ENCODE measurements at regions not wholly inside any gene's neighbourhood (a gene's known extent, or its start where the extent isn't known, plus 50 kb on each side); places are given as distances from the start of the nearest gene placed in this dataset.

DNA sequence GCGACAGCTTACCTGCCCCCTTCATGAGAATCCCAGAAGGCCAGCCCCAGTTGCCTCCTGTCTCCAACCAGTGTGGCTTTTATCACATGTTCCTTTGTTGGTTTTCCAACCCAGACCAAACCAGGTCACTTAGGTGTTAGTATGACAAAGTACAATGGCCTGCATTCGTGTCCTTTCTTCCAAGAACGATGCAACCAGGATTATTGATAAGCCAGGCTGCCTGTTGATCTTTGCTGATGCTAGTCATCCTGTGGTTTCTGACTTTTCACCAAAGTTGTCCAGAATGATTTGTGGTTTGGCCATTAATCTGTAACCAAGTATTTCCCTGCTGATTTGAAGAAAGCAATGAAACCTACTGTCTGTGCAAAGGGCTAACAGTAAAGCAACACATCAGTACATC lies 191.4 kb downstream of the CYLD start:
- no peak overlapping the region for H2AFZ ChIP-seq (ENCODE audit: low read depth)
- no peaks in the 10 kb centered on the region for H3K4me1 ChIP-seq (ENCODE audit: control insufficient read depth in 1 of 2, insufficient read depth in 2 of 2, low read depth in 1 of 2, low read length in 1 of 2)
- H3K27ac ChIP-seq (ENCODE audit: low read depth in 2 of 2, low read length in 1 of 2): no peak overlapping the region
- H4K20me1 ChIP-seq (ENCODE audit: insufficient read depth): no peaks in the 10 kb centered on the region
- H3K4me3 ChIP-seq (ENCODE audit: low read depth in 2 of 2, low read length in 1 of 2): no peak overlapping the region
- TF ChIP-seq RAD21 (IDR thresholded peaks at IDR 0.05; ENCODE audit: low read length): no peak
- no peak for TF ChIP-seq NRF1 (IDR thresholded peaks at IDR 0.05; ENCODE audit: low read depth, low read length)
- no peak for TF ChIP-seq JUND (IDR thresholded peaks at IDR 0.05)
- no peaks in the 10 kb centered on the region for H3K36me3 ChIP-seq (replicated peaks in 1 of 2; ENCODE audit: control insufficient read depth in 1 of 2, insufficient read depth in 2 of 2, low read length in 1 of 2)
- H3F3A ChIP-seq (replicated peaks; ENCODE audit: insufficient read depth): no peaks in the 10 kb centered on the region
- H3K27me3 ChIP-seq (ENCODE audit: insufficient read depth): no peaks in the 10 kb centered on the region
- no peaks in the 10 kb centered on the region for H3K79me2 ChIP-seq (ENCODE audit: insufficient read depth)
- no peaks in the 10 kb centered on the region for H3K9me3 ChIP-seq
- 7% methylated on average over 3 of the region's 3 CpGs for WGBS (ENCODE audit: low lambda C conversion rate)
- DNase-seq: no peak
- POLR2A ChIA-PET: no interaction called here
- H3K4me2 ChIP-seq: no peak overlapping the region
- CTCF ChIA-PET: no interaction called here
- no peaks in the 10 kb centered on the region for H3K9me2 ChIP-seq
- no peak overlapping the region for H3K9ac ChIP-seq

- no peaks in the 10 kb centered on the region for H3K27me3 ChIP-seq (ENCODE audit: insufficient read depth)
- TF ChIP-seq RCOR1 (IDR thresholded peaks at IDR 0.05; ENCODE audit: low read length) (no peak), NFIC (IDR thresholded peaks at IDR 0.05; ENCODE audit: borderline replicate concordance) (no peak), TAF1 (IDR thresholded peaks at IDR 0.05; ENCODE audit: borderline replicate concordance, low read depth, low read length) (no peak), YY1 (IDR thresholded peaks at IDR 0.05; ENCODE audit: low read depth) (no peak), PBX3 (IDR thresholded peaks at IDR 0.05) (no peak), RFX5 (IDR thresholded peaks at IDR 0.05; ENCODE audit: low read length) (no peak)
- TF ChIP-seq, protein P1, sequence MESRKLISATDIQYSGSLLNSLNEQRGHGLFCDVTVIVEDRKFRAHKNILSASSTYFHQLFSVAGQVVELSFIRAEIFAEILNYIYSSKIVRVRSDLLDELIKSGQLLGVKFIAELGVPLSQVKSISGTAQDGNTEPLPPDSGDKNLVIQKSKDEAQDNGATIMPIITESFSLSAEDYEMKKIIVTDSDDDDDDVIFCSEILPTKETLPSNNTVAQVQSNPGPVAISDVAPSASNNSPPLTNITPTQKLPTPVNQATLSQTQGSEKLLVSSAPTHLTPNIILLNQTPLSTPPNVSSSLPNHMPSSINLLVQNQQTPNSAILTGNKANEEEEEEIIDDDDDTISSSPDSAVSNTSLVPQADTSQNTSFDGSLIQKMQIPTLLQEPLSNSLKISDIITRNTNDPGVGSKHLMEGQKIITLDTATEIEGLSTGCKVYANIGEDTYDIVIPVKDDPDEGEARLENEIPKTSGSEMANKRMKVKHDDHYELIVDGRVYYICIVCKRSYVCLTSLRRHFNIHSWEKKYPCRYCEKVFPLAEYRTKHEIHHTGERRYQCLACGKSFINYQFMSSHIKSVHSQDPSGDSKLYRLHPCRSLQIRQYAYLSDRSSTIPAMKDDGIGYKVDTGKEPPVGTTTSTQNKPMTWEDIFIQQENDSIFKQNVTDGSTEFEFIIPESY (IDR thresholded peaks at IDR 0.05; ENCODE audit: borderline replicate concordance, low read depth): no peak
- H3K36me3 ChIP-seq (replicated peaks in 1 of 2; ENCODE audit: control insufficient read depth in 1 of 2, insufficient read depth in 2 of 2, low read length in 1 of 2): no peaks in the 10 kb centered on the region
- no peak overlapping the region for H3K27ac ChIP-seq (ENCODE audit: low read depth in 2 of 2, low read length in 1 of 2)
- H3K4me2 ChIP-seq: no peak overlapping the region
- H3K4me1 ChIP-seq (ENCODE audit: control insufficient read depth in 1 of 2, insufficient read depth in 2 of 2, low read depth in 1 of 2, low read length in 1 of 2): no peaks in the 10 kb centered on the region
- H3K9ac ChIP-seq: no peak overlapping the region
- POLR2A ChIA-PET: no interaction called here
- H3K9me3 ChIP-seq: no peaks in the 10 kb centered on the region
- H4K20me1 ChIP-seq (ENCODE audit: insufficient read depth): no peaks in the 10 kb centered on the region
- CTCF ChIA-PET: no interaction called here
- H3K4me3 ChIP-seq (ENCODE audit: low read depth in 2 of 2, low read length in 1 of 2): no peak overlapping the region
- DNase-seq: no peak
- H3F3A ChIP-seq (replicated peaks; ENCODE audit: insufficient read depth): no peaks in the 10 kb centered on the region
- no peaks in the 10 kb centered on the region for H3K9me2 ChIP-seq
- H3K79me2 ChIP-seq (ENCODE audit: insufficient read depth): no peaks in the 10 kb centered on the region
- no peak overlapping the region for H2AFZ ChIP-seq (ENCODE audit: low read depth)
Measured at GRCh38 chr16:50932348-50932935, 190.6 kb downstream of the CYLD start.

DNA sequence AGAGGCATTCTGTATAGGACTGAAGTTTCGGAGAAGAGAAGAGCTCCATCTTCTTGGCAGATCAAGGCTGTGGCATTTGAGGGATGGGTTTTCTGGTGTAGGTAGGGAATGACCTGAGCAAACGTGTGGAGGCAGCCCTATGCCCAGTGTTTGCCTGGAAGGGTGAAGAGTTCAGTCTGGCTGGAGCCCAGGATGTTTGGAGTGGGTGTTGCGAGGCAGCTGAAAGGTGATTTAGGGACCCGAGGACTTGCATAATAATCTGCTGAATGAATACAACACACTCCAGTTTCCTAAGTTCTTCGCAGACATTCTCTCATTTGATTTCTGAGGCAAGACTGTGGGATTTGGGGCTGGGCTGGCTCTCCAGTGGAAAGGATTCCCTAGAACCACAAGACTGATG lies 186.2 kb downstream of the CYLD start:
- no peaks in the 10 kb centered on the region for H3K4me1 ChIP-seq (ENCODE audit: control insufficient read depth in 1 of 2, insufficient read depth in 2 of 2, low read depth in 1 of 2, low read length in 1 of 2)
- H3K9me2 ChIP-seq: no peaks in the 10 kb centered on the region
- ChIA-PET CTCF (no interaction called here), POLR2A (no interaction called here)
- H3F3A ChIP-seq (replicated peaks; ENCODE audit: insufficient read depth): no peaks in the 10 kb centered on the region
- no peak overlapping the region for H2AFZ ChIP-seq (ENCODE audit: low read depth)
- DNase-seq: no peak
- H4K20me1 ChIP-seq (ENCODE audit: insufficient read depth): no peaks in the 10 kb centered on the region
- no peaks in the 10 kb centered on the region for H3K79me2 ChIP-seq (ENCODE audit: insufficient read depth)
- 15% methylated on average over 5 of the region's 5 CpGs for WGBS (ENCODE audit: low lambda C conversion rate)
- no peaks in the 10 kb centered on the region for H3K36me3 ChIP-seq (replicated peaks in 1 of 2; ENCODE audit: control insufficient read depth in 1 of 2, insufficient read depth in 2 of 2, low read length in 1 of 2)
- H3K4me3 ChIP-seq (ENCODE audit: low read depth in 2 of 2, low read length in 1 of 2): no peak overlapping the region
- H3K9ac ChIP-seq: no peak overlapping the region
- H3K9me3 ChIP-seq: no peaks in the 10 kb centered on the region
- no peak overlapping the region for H3K27ac ChIP-seq (ENCODE audit: low read depth in 2 of 2, low read length in 1 of 2)
- H3K27me3 ChIP-seq (ENCODE audit: insufficient read depth): no peaks in the 10 kb centered on the region
- no peak overlapping the region for H3K4me2 ChIP-seq
- TF ChIP-seq RCOR1 (IDR thresholded peaks at IDR 0.05; ENCODE audit: low read length) (no peak), NRF1 (IDR thresholded peaks at IDR 0.05; ENCODE audit: low read depth, low read length) (no peak), GATA2 (CRISPR knock-in tag; IDR thresholded peaks at IDR 0.05) (no peak), FOXM1 (IDR thresholded peaks at IDR 0.05; ENCODE audit: low read depth) (no peak), ELF1 (IDR thresholded peaks at IDR 0.05) (no peak), TCF12 (IDR thresholded peaks at IDR 0.05) (no peak), CTCF (IDR thresholded peaks at IDR 0.05) (no peak), NFIC (IDR thresholded peaks at IDR 0.05; ENCODE audit: borderline replicate concordance) (no peak), EP300 (IDR thresholded peaks at IDR 0.05; ENCODE audit: borderline replicate concordance in 1 of 2, low read depth in 1 of 2, low read length in 1 of 2) (no peak)
- TF ChIP-seq, protein P1 (IDR thresholded peaks at IDR 0.05; ENCODE audit: borderline replicate concordance, low read depth): no peak

All from SK-N-SH (cell line).